ENCODE measurements at regions not wholly inside any gene's neighbourhood (a gene's known extent, or its start where the extent isn't known, plus 50 kb on each side); places are given as distances from the start of the nearest gene placed in this dataset.

GRCh38 chr1:184244962-184245361, 141.9 kb upstream of the C1orf21 start:
- H3K4me1 ChIP-seq (ENCODE audit: insufficient read depth, low read length): no peaks in the 10 kb centered on the region
- DNase-seq: no peak
- H3K4me3 ChIP-seq (ENCODE audit: low read depth in 1 of 2, low read length in 2 of 2): no peak overlapping the region
- H2AFZ ChIP-seq (ENCODE audit: low read depth, low read length): no peak overlapping the region
- ATAC-seq (ENCODE audit: insufficient read depth, low read depth): no peak
- H3K9ac ChIP-seq (ENCODE audit: low read depth, low read length): no peak overlapping the region
- no peaks in the 10 kb centered on the region for H3K79me2 ChIP-seq (ENCODE audit: insufficient read depth, low read length)
- no peaks in the 10 kb centered on the region for H3K36me3 ChIP-seq (ENCODE audit: insufficient read depth, low read length)
- no peaks in the 10 kb centered on the region for H3K27me3 ChIP-seq (ENCODE audit: insufficient read depth, low read length, poor library complexity)
- no peaks in the 10 kb centered on the region for H4K20me1 ChIP-seq (ENCODE audit: insufficient read depth, low read length)
- no peak for TF ChIP-seq CTCF (IDR thresholded peaks at IDR 0.05; ENCODE audit: borderline replicate concordance, extremely low read depth, low read length, poor library complexity, severe bottlenecking)
- TF ChIP-seq EZH2 (IDR thresholded peaks at IDR 0.05; ENCODE audit: borderline replicate concordance, low read depth, low read length, severe bottlenecking): no peak
- no peak overlapping the region for H3K27ac ChIP-seq (ENCODE audit: low read length)
- H3K4me2 ChIP-seq (ENCODE audit: insufficient read depth, low read length): no peak overlapping the region
- no peaks in the 10 kb centered on the region for H3K9me3 ChIP-seq (ENCODE audit: insufficient read depth, low read length, severe bottlenecking)

GRCh38 chr1:184247671-184248070, 139.2 kb upstream of the C1orf21 start:
- TF ChIP-seq EZH2 (IDR thresholded peaks at IDR 0.05; ENCODE audit: borderline replicate concordance, low read depth, low read length, severe bottlenecking): no peak
- no peak for TF ChIP-seq CTCF (IDR thresholded peaks at IDR 0.05; ENCODE audit: borderline replicate concordance, extremely low read depth, low read length, poor library complexity, severe bottlenecking)
- ATAC-seq (ENCODE audit: insufficient read depth, low read depth): no peak
- Histone ChIP-seq H3K36me3 (ENCODE audit: insufficient read depth, low read length) (no peaks in the 10 kb centered on the region), H3K4me1 (ENCODE audit: insufficient read depth, low read length) (no peaks in the 10 kb centered on the region), H4K20me1 (ENCODE audit: insufficient read depth, low read length) (no peaks in the 10 kb centered on the region), H3K4me3 (ENCODE audit: low read depth in 1 of 2, low read length in 2 of 2) (no peak overlapping the region), H2AFZ (ENCODE audit: low read depth, low read length) (no peak overlapping the region), H3K79me2 (ENCODE audit: insufficient read depth, low read length) (no peaks in the 10 kb centered on the region), H3K9me3 (ENCODE audit: insufficient read depth, low read length, severe bottlenecking) (no peaks in the 10 kb centered on the region), H3K27ac (ENCODE audit: low read length) (no peak overlapping the region), H3K27me3 (ENCODE audit: insufficient read depth, low read length, poor library complexity) (no peaks in the 10 kb centered on the region), H3K4me2 (ENCODE audit: insufficient read depth, low read length) (no peak overlapping the region), H3K9ac (ENCODE audit: low read depth, low read length) (no peak overlapping the region)
- no peak for DNase-seq

DNA sequence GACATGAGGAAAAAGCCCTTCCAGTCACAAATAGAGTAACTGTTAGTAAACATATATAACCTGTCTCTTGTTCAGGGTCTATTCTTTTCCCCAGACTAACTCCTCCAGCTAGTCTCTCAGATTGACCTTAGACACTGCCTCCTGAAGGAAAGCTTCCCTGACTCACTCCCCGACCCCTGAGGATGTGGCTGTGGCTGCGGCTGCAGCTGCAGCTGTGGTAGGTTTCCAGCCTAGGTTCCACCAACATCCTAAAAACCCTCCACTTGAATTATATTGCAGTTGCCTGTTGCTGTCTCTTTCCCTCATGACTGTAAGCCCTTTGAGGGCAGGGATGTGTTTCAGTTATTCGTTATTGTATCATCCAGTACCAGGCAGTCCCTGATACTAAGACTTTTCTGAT, 132.9 kb upstream of the C1orf21 start:
- H3K27me3 ChIP-seq (ENCODE audit: insufficient read depth, low read length, poor library complexity): no peaks in the 10 kb centered on the region
- no peak overlapping the region for H2AFZ ChIP-seq (ENCODE audit: low read depth, low read length)
- no peak overlapping the region for H3K27ac ChIP-seq (ENCODE audit: low read length)
- no peaks in the 10 kb centered on the region for H3K79me2 ChIP-seq (ENCODE audit: insufficient read depth, low read length)
- no peak overlapping the region for H3K4me3 ChIP-seq (ENCODE audit: low read depth in 1 of 2, low read length in 2 of 2)
- ATAC-seq (ENCODE audit: insufficient read depth, low read depth): no peak
- H3K4me1 ChIP-seq (ENCODE audit: insufficient read depth, low read length): no peaks in the 10 kb centered on the region
- DNase-seq: no peak
- H3K9me3 ChIP-seq (ENCODE audit: insufficient read depth, low read length, severe bottlenecking): no peaks in the 10 kb centered on the region
- H3K9ac ChIP-seq (ENCODE audit: low read depth, low read length): no peak overlapping the region
- no peak overlapping the region for H3K4me2 ChIP-seq (ENCODE audit: insufficient read depth, low read length)
- no peaks in the 10 kb centered on the region for H3K36me3 ChIP-seq (ENCODE audit: insufficient read depth, low read length)
- no peaks in the 10 kb centered on the region for H4K20me1 ChIP-seq (ENCODE audit: insufficient read depth, low read length)
- TF ChIP-seq CTCF (IDR thresholded peaks at IDR 0.05; ENCODE audit: borderline replicate concordance, extremely low read depth, low read length, poor library complexity, severe bottlenecking): no peak
- no peak for TF ChIP-seq EZH2 (IDR thresholded peaks at IDR 0.05; ENCODE audit: borderline replicate concordance, low read depth, low read length, severe bottlenecking)

DNA sequence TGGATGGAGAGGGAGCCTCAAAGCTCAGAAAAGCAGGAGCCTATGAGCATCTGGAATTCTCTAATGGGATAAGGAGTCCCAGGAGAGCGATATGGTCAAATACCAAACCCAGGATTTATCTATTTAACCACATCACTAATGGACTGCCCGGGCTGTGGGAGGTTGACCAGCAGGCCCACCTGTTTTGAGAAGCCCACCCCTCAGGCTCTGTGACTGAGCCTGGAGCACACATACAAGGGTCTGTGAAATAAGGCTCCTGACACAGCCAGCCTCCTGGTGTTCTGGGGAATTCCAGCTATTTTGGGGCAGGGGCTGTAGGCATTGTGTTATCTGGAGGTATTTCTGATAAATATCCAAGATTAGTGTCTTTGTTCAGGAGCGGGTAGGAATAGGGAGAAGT, 132.0 kb upstream of the C1orf21 start:
- Histone ChIP-seq H2AFZ (ENCODE audit: low read depth, low read length) (no peak overlapping the region), H3K27me3 (ENCODE audit: insufficient read depth, low read length, poor library complexity) (no peaks in the 10 kb centered on the region), H3K4me1 (ENCODE audit: insufficient read depth, low read length) (no peaks in the 10 kb centered on the region), H3K4me2 (ENCODE audit: insufficient read depth, low read length) (no peak overlapping the region), H4K20me1 (ENCODE audit: insufficient read depth, low read length) (no peaks in the 10 kb centered on the region), H3K36me3 (ENCODE audit: insufficient read depth, low read length) (no peaks in the 10 kb centered on the region), H3K9ac (ENCODE audit: low read depth, low read length) (no peak overlapping the region), H3K4me3 (ENCODE audit: low read depth in 1 of 2, low read length in 2 of 2) (no peak overlapping the region), H3K27ac (ENCODE audit: low read length) (no peak overlapping the region), H3K79me2 (ENCODE audit: insufficient read depth, low read length) (no peaks in the 10 kb centered on the region), H3K9me3 (ENCODE audit: insufficient read depth, low read length, severe bottlenecking) (no peaks in the 10 kb centered on the region)
- no peak for DNase-seq
- no peak for TF ChIP-seq CTCF (IDR thresholded peaks at IDR 0.05; ENCODE audit: borderline replicate concordance, extremely low read depth, low read length, poor library complexity, severe bottlenecking)
- no peak for TF ChIP-seq EZH2 (IDR thresholded peaks at IDR 0.05; ENCODE audit: borderline replicate concordance, low read depth, low read length, severe bottlenecking)
- no peak for ATAC-seq (ENCODE audit: insufficient read depth, low read depth)
